ENCODE measurements at regions not wholly inside any gene's neighbourhood (a gene's known extent, or its start where the extent isn't known, plus 50 kb on each side); places are given as distances from the start of the nearest gene placed in this dataset.

- CTCF ChIA-PET: no interaction called here
- no peaks in the 10 kb centered on the region for H3K36me3 Mint-ChIP-seq (ENCODE audit: insufficient read depth, unreplicated experiment)
- H3K4me3 Mint-ChIP-seq (ENCODE audit: low read depth, unreplicated experiment): no peak overlapping the region
- no peak overlapping the region for H3K27ac Mint-ChIP-seq (ENCODE audit: unreplicated experiment)
- intact Hi-C loops (cut with micrococcal nuclease; ENCODE audit: unreplicated experiment): no loop called here
- BruUV-seq (replicated peaks): no TSS peak
- H3K9me3 Mint-ChIP-seq (ENCODE audit: low read depth, unreplicated experiment): peaks cover 1% of the 10 kb centered on the region
- H3K27me3 Mint-ChIP-seq (ENCODE audit: unreplicated experiment): peaks cover 22% of the 10 kb centered on the region
- no peak for DNase-seq
- no peak for TF ChIP-seq CTCF (IDR thresholded peaks at IDR 0.05; ENCODE audit: unreplicated experiment)
- no peaks in the 10 kb centered on the region for H3K4me1 Mint-ChIP-seq (ENCODE audit: low read depth, unreplicated experiment)
Observed at GRCh38 chr10:43734716-43735115, 86.0 kb upstream of the ZNF32 start.

GRCh38 chr10:43731486-43731885, 82.8 kb upstream of the ZNF32 start:
- H3K9me3 Mint-ChIP-seq (ENCODE audit: low read depth, unreplicated experiment): peaks cover 8% of the 10 kb centered on the region

GRCh38 chr10:43728425-43728824, 79.7 kb upstream of the ZNF32 start:
- intact Hi-C loops (cut with micrococcal nuclease; ENCODE audit: unreplicated experiment): no loop called here
- TF ChIP-seq CTCF (IDR thresholded peaks at IDR 0.05; ENCODE audit: unreplicated experiment): no peak
- H3K4me3 Mint-ChIP-seq (ENCODE audit: low read depth, unreplicated experiment): no peak overlapping the region
- no peaks in the 10 kb centered on the region for H3K27me3 Mint-ChIP-seq (ENCODE audit: unreplicated experiment)
- H3K9me3 Mint-ChIP-seq (ENCODE audit: low read depth, unreplicated experiment): peaks cover 8% of the 10 kb centered on the region
- no peaks in the 10 kb centered on the region for H3K36me3 Mint-ChIP-seq (ENCODE audit: insufficient read depth, unreplicated experiment)
- no peak for DNase-seq
- CTCF ChIA-PET: no interaction called here
- H3K27ac Mint-ChIP-seq (ENCODE audit: unreplicated experiment): no peak overlapping the region
- no TSS peak for BruUV-seq (replicated peaks)
- H3K4me1 Mint-ChIP-seq (ENCODE audit: low read depth, unreplicated experiment): no peaks in the 10 kb centered on the region

More at GRCh38 chr10:43731486-43731885, 82.8 kb upstream of the ZNF32 start:
- BruUV-seq (replicated peaks): no TSS peak
- H3K4me3 Mint-ChIP-seq (ENCODE audit: low read depth, unreplicated experiment): no peak overlapping the region
- TF ChIP-seq CTCF (IDR thresholded peaks at IDR 0.05; ENCODE audit: unreplicated experiment): no peak
- H3K36me3 Mint-ChIP-seq (ENCODE audit: insufficient read depth, unreplicated experiment): no peaks in the 10 kb centered on the region
- DNase-seq: no peak
- intact Hi-C loops (cut with micrococcal nuclease; ENCODE audit: unreplicated experiment): no loop called here
- CTCF ChIA-PET: no interaction called here
- H3K27ac Mint-ChIP-seq (ENCODE audit: unreplicated experiment): no peak overlapping the region
- no peaks in the 10 kb centered on the region for H3K4me1 Mint-ChIP-seq (ENCODE audit: low read depth, unreplicated experiment)
- H3K27me3 Mint-ChIP-seq (ENCODE audit: unreplicated experiment): peaks cover 13% of the 10 kb centered on the region

- H3K9me3 Mint-ChIP-seq (ENCODE audit: low read depth, unreplicated experiment): peaks cover 8% of the 10 kb centered on the region
Observed at GRCh38 chr10:43727935-43728334, 79.3 kb upstream of the ZNF32 start.

More at GRCh38 chr10:43727935-43728334, 79.3 kb upstream of the ZNF32 start:
- no peak overlapping the region for H3K27ac Mint-ChIP-seq (ENCODE audit: unreplicated experiment)
- no peaks in the 10 kb centered on the region for H3K27me3 Mint-ChIP-seq (ENCODE audit: unreplicated experiment)
- DNase-seq: no peak
- intact Hi-C loops (cut with micrococcal nuclease; ENCODE audit: unreplicated experiment): no loop called here
- TF ChIP-seq CTCF (IDR thresholded peaks at IDR 0.05; ENCODE audit: unreplicated experiment): no peak
- H3K4me1 Mint-ChIP-seq (ENCODE audit: low read depth, unreplicated experiment): no peaks in the 10 kb centered on the region
- BruUV-seq (replicated peaks): no TSS peak
- H3K4me3 Mint-ChIP-seq (ENCODE audit: low read depth, unreplicated experiment): no peak overlapping the region
- CTCF ChIA-PET: no interaction called here
- no peaks in the 10 kb centered on the region for H3K36me3 Mint-ChIP-seq (ENCODE audit: insufficient read depth, unreplicated experiment)

Data from Calu3 (cell line).